Mesenchymal stem cell (in vitro differentiated cells and primary cell): ENCODE measurements at regions not wholly inside any gene's neighbourhood (a gene's known extent, or its start where the extent isn't known, plus 50 kb on each side); places are given as distances from the start of the nearest gene placed in this dataset.

ENCODE experiments used
- DNase-seq: peaks from one replicate; pipeline ENCODE4 v3.0.0-alpha.2; 2013
- H2AFZ ChIP-seq: one replicate; pipeline ENCODE4 v1.6.1; 2013; ENCODE audit warnings: low read depth, mild to moderate bottlenecking, control low read depth, inconsistent platforms, low read length, moderate library complexity
- H2AK5ac ChIP-seq: 2 replicates; pipeline ENCODE4 v1.6.1; 2013; ENCODE audit warnings: low read length, moderate library complexity, mild to moderate bottlenecking, inconsistent platforms; ENCODE audit not compliant: severe bottlenecking
- H2BK120ac ChIP-seq: one replicate; pipeline ENCODE4 v1.6.1; 2013; ENCODE audit warnings: low read depth, mild to moderate bottlenecking, inconsistent platforms, low read length, moderate library complexity
- H2BK12ac ChIP-seq, 2 experiments: one replicate each; pipeline ENCODE4 v1.6.1; 2013; ENCODE audit warnings: inconsistent platforms in 2 of 2, low read length in 2 of 2, mild to moderate bottlenecking in 2 of 2, moderate library complexity in 2 of 2, control low read depth in 1 of 2
- H2BK15ac ChIP-seq: one replicate; pipeline ENCODE4 v1.6.1; 2013; ENCODE audit warnings: mild to moderate bottlenecking, low read depth, inconsistent platforms; ENCODE audit not compliant: poor library complexity, severe bottlenecking
- H2BK5ac ChIP-seq: 2 replicates; pipeline ENCODE4 v1.6.1; 2013; ENCODE audit warnings: low read depth, mild to moderate bottlenecking, low read length, control low read depth, inconsistent platforms; ENCODE audit not compliant: poor library complexity, severe bottlenecking
- H3K14ac ChIP-seq, 2 experiments: one replicate each; pipeline ENCODE4 v1.6.1; 2013; ENCODE audit warnings: inconsistent platforms in 2 of 2, low read length in 2 of 2, control low read depth in 1 of 2, mild to moderate bottlenecking in 1 of 2, moderate library complexity in 1 of 2
- H3K18ac ChIP-seq, 2 experiments: one replicate each; pipeline ENCODE4 v1.6.1; 2013; ENCODE audit warnings: inconsistent platforms in 2 of 2, low read length in 2 of 2, control low read depth in 1 of 2, low read depth in 1 of 2, mild to moderate bottlenecking in 1 of 2
- H3K23ac ChIP-seq, 2 experiments: one replicate each; pipeline ENCODE4 v1.6.1; 2013; ENCODE audit warnings: inconsistent platforms in 2 of 2, low read length in 2 of 2, mild to moderate bottlenecking in 2 of 2, moderate library complexity in 2 of 2, control low read depth in 1 of 2
- H3K27ac ChIP-seq: 2 replicates; pipeline ENCODE4 v1.5.1; 2013; ENCODE audit warnings: mild to moderate bottlenecking, moderate library complexity, low read length, control low read depth, inconsistent platforms; ENCODE audit not compliant: poor library complexity, severe bottlenecking
- H3K27me3 ChIP-seq, 2 experiments: 2 replicates each; pipeline versions ENCODE4 v1.6.1 to v1.7.0; 2013; ENCODE audit warnings: low read length in 2 of 2, mild to moderate bottlenecking in 2 of 2, moderate library complexity in 2 of 2, control low read depth in 1 of 2, inconsistent platforms in 1 of 2; ENCODE audit not compliant: control insufficient read depth in 1 of 2, insufficient read depth in 1 of 2
- H3K36me3 ChIP-seq, 2 experiments: 2 replicates each; pipeline versions ENCODE4 v1.6.1 to v1.7.0; 2013; ENCODE audit warnings: low read length in 2 of 2, control low read depth in 1 of 2, inconsistent platforms in 1 of 2, low read depth in 1 of 2, mild to moderate bottlenecking in 1 of 2; ENCODE audit not compliant: insufficient read depth in 2 of 2, control insufficient read depth in 1 of 2
- H3K4ac ChIP-seq, 2 experiments: one replicate each; pipeline ENCODE4 v1.6.1; 2013; ENCODE audit warnings: inconsistent platforms in 2 of 2, low read length in 2 of 2, mild to moderate bottlenecking in 2 of 2, moderate library complexity in 2 of 2, control low read depth in 1 of 2, low read depth in 1 of 2
- H3K4me1 ChIP-seq: 2 replicates; pipeline ENCODE4 v1.6.1; 2013; ENCODE audit warnings: low read depth, low read length, control low read depth; ENCODE audit not compliant: control insufficient read depth, insufficient read depth
- H3K4me2 ChIP-seq: 2 replicates; pipeline ENCODE4 v1.6.1; 2013; ENCODE audit warnings: low read length, mild to moderate bottlenecking, inconsistent platforms; ENCODE audit not compliant: poor library complexity, severe bottlenecking
- H3K4me3 ChIP-seq, 2 experiments: 2 replicates each; pipeline versions ENCODE4 v1.5.1 to v1.7.0; 2013; ENCODE audit warnings: low read length in 2 of 2, mild to moderate bottlenecking in 2 of 2, control low read depth in 1 of 2, low read depth in 1 of 2; ENCODE audit not compliant: insufficient read depth in 1 of 2
- H3K79me1 ChIP-seq: replicated peaks from 2 replicates; pipeline ENCODE4 v1.6.1; 2013; ENCODE audit warnings: mild to moderate bottlenecking, control low read depth, low read length, inconsistent platforms; ENCODE audit not compliant: poor library complexity, severe bottlenecking
- H3K9ac ChIP-seq: 2 replicates; pipeline ENCODE4 v1.7.0; 2013; ENCODE audit warnings: mild to moderate bottlenecking, low read length, moderate library complexity
- H3K9me3 ChIP-seq: 2 replicates; pipeline ENCODE4 v1.7.0; 2013; ENCODE audit warnings: mild to moderate bottlenecking, low read length; ENCODE audit not compliant: control insufficient read depth
- H4K8ac ChIP-seq: one replicate; pipeline ENCODE4 v1.6.1; 2013; ENCODE audit warnings: inconsistent platforms, mild to moderate bottlenecking, low read length, moderate library complexity
- H4K91ac ChIP-seq: one replicate; pipeline ENCODE4 v1.6.1; 2013; ENCODE audit warnings: mild to moderate bottlenecking, low read length, inconsistent platforms
- WGBS: methylation state at CpG from one replicate; pipeline ENCODE4 v1.1.7; 2013; ENCODE audit warnings: mixed read lengths; 5-methylcytosine and 5-hydroxymethylcytosine counted together

GRCh38 chr2:57869758-57870344 lies 176.8 kb upstream of the VRK2 start:
- Histone ChIP-seq H3K36me3 (no peaks in the 10 kb centered on the region), H2BK120ac (no peak overlapping the region), H3K4me1 (no peaks in the 10 kb centered on the region), H2BK5ac (no peak overlapping the region), H4K91ac (no peak overlapping the region), H3K27me3 (no peaks in the 10 kb centered on the region), H3K9ac (no peak overlapping the region), H3K18ac (no peak overlapping the region), H3K4ac (no peak overlapping the region), H3K79me1 (no peaks in the 10 kb centered on the region), H3K23ac (no peak overlapping the region), H3K14ac (no peak overlapping the region), H2AFZ (no peak overlapping the region), H3K27ac (no peak overlapping the region), H2BK15ac (no peak overlapping the region), H4K8ac (no peak overlapping the region), H3K4me2 (no peak overlapping the region), H3K4me3 (no peak overlapping the region), H2BK12ac (no peak overlapping the region), H2AK5ac (no peak overlapping the region), H3K9me3 (no peaks in the 10 kb centered on the region)
- WGBS: 89% methylated on average over 12 of the region's 12 CpGs
- no peak for DNase-seq

GRCh38 chr2:57876313-57876712 lies 170.3 kb upstream of the VRK2 start:
- H2AK5ac ChIP-seq: no peak overlapping the region
- no peak overlapping the region for H2BK12ac ChIP-seq
- no peaks in the 10 kb centered on the region for H3K79me1 ChIP-seq
- no peak overlapping the region for H4K8ac ChIP-seq
- no peak overlapping the region for H2BK5ac ChIP-seq
- no peaks in the 10 kb centered on the region for H3K27me3 ChIP-seq
- H3K36me3 ChIP-seq: no peaks in the 10 kb centered on the region
- H3K18ac ChIP-seq: no peak overlapping the region
- H3K4me3 ChIP-seq: no peak overlapping the region
- H3K14ac ChIP-seq: no peak overlapping the region
- H3K4me1 ChIP-seq: no peaks in the 10 kb centered on the region
- H3K23ac ChIP-seq: no peak overlapping the region
- H4K91ac ChIP-seq: no peak overlapping the region
- H3K9ac ChIP-seq: no peak overlapping the region
- H2BK15ac ChIP-seq: no peak overlapping the region
- H3K27ac ChIP-seq: no peak overlapping the region
- no peak overlapping the region for H3K4ac ChIP-seq
- no peak for DNase-seq
- H3K9me3 ChIP-seq: no peaks in the 10 kb centered on the region
- H2BK120ac ChIP-seq: no peak overlapping the region
- H3K4me2 ChIP-seq: no peak overlapping the region
- H2AFZ ChIP-seq: no peak overlapping the region

- Histone ChIP-seq H4K8ac (no peak overlapping the region), H3K4me2 (no peak overlapping the region), H3K4me3 (peak overlapping the region in 1 of 2 experiments; percentile 30), H2AFZ (no peak overlapping the region), H3K9me3 (no peaks in the 10 kb centered on the region), H3K4me1 (no peaks in the 10 kb centered on the region), H2AK5ac (no peak overlapping the region), H2BK15ac (no peak overlapping the region), H3K14ac (no peak overlapping the region), H3K27ac (no peak overlapping the region), H3K79me1 (no peaks in the 10 kb centered on the region), H3K36me3 (no peaks in the 10 kb centered on the region), H4K91ac (no peak overlapping the region), H2BK5ac (no peak overlapping the region), H3K27me3 (no peaks in the 10 kb centered on the region), H2BK12ac (no peak overlapping the region), H3K23ac (no peak overlapping the region), H2BK120ac (no peak overlapping the region), H3K18ac (no peak overlapping the region), H3K4ac (no peak overlapping the region), H3K9ac (peak overlapping the region; percentile 9)
- no peak for DNase-seq
Measured at GRCh38 chr2:57877811-57878170, 168.8 kb upstream of the VRK2 start.

- Histone ChIP-seq H3K36me3 (no peaks in the 10 kb centered on the region), H3K4me2 (no peak overlapping the region), H3K79me1 (no peaks in the 10 kb centered on the region), H3K4me3 (peak overlapping the region in 1 of 2 experiments; percentile 30), H3K4ac (no peak overlapping the region), H2BK120ac (no peak overlapping the region), H2BK12ac (no peak overlapping the region), H2BK15ac (no peak overlapping the region), H3K18ac (no peak overlapping the region), H2AK5ac (no peak overlapping the region), H2AFZ (no peak overlapping the region), H2BK5ac (no peak overlapping the region), H3K4me1 (no peaks in the 10 kb centered on the region), H3K14ac (no peak overlapping the region), H3K9me3 (no peaks in the 10 kb centered on the region), H3K27me3 (no peaks in the 10 kb centered on the region), H3K27ac (no peak overlapping the region), H4K91ac (no peak overlapping the region), H3K23ac (no peak overlapping the region), H3K9ac (peak overlapping the region; percentile 9), H4K8ac (no peak overlapping the region)
- WGBS: 94% methylated on average over 9 of the region's 11 CpGs
- no peak for DNase-seq
Measured at GRCh38 chr2:57878171-57878865, 168.3 kb upstream of the VRK2 start.
